PC-9 (cell line): ENCODE measurements at regions not wholly inside any gene's neighbourhood (a gene's known extent, or its start where the extent isn't known, plus 50 kb on each side); places are given as distances from the start of the nearest gene placed in this dataset.

Source experiments
- BruUV-seq: library from RNA; stranded (reverse); fragments of 400-500 nt; replicated peaks from 2 replicates; lab custom pipeline; 2021; lab: Mats Ljungman, UMichigan
- CTCF ChIA-PET: fragments of 300-600 bp; sonication (Branson Sonifier 250); formaldehyde crosslinking; loops from one replicate; lab custom pipeline; 2022; ENCODE audit warnings: antibody characterized with exemption; lab: Charles Lee
- POLR2A ChIA-PET: fragments of 300-600 bp; sonication (Branson Sonifier 250); formaldehyde crosslinking; loops from one replicate; lab custom pipeline; 2022; ENCODE audit warnings: antibody characterized with exemption; ENCODE audit not compliant: unreplicated experiment; lab: Charles Lee
- DNase-seq, 2 experiments: peaks; one replicate each; pipeline versions ENCODE4 v3.0.0 to v3.0.0-alpha.2; 2015 to 2022; ENCODE audit warnings: mixed read lengths in 1 of 2
- H2AFZ ChIP-seq: fragments of 200-600 bp; sonication (generic); 2 replicates; pipeline ENCODE4 v1.8.1; 2017; ENCODE audit warnings: antibody characterized with exemption
- H3F3A ChIP-seq: fragments of 200-600 bp; sonication (generic); 2 replicates; pipeline ENCODE4 v1.8.1; 2017; ENCODE audit warnings: antibody characterized with exemption, mild to moderate bottlenecking, low read depth; ENCODE audit not compliant: insufficient read depth
- H3K27ac ChIP-seq: fragments of 200-600 bp; sonication (generic); 2 replicates; pipeline ENCODE4 v1.6.1; 2016; ENCODE audit warnings: mixed run types
- H3K27me3 ChIP-seq: fragments of 200-600 bp; sonication (generic); 2 replicates; pipeline ENCODE4 v1.6.1; 2016; ENCODE audit warnings: low read depth, mixed run types; ENCODE audit not compliant: insufficient read depth
- H3K36me3 ChIP-seq: fragments of 200-600 bp; sonication (generic); 2 replicates; pipeline ENCODE4 v1.6.1; 2016; ENCODE audit warnings: low read depth, mixed run types
- H3K4me1 ChIP-seq: fragments of 200-600 bp; sonication (generic); replicated peaks from 2 replicates; pipeline ENCODE4 v1.6.1; 2016; ENCODE audit warnings: mixed run types; ENCODE audit not compliant: insufficient read depth
- H3K4me2 ChIP-seq: fragments of 200-600 bp; sonication (generic); 2 replicates; pipeline ENCODE4 v1.6.1; 2017; ENCODE audit warnings: mixed run types
- H3K4me3 ChIP-seq: fragments of 200-600 bp; sonication (generic); 2 replicates; pipeline ENCODE4 v1.6.1; 2016; ENCODE audit warnings: mixed run types
- H3K79me2 ChIP-seq: fragments of 200-600 bp; sonication (generic); 2 replicates; pipeline ENCODE4 v1.6.1; 2017; ENCODE audit warnings: low read depth, mixed run types
- H3K9me2 ChIP-seq: fragments of 200-600 bp; sonication (generic); 2 replicates; pipeline ENCODE4 v1.8.1; 2017; ENCODE audit warnings: mild to moderate bottlenecking; ENCODE audit not compliant: insufficient read depth
- H3K9me3 ChIP-seq: fragments of 200-600 bp; sonication (generic); 2 replicates; pipeline ENCODE4 v1.8.1; 2016; ENCODE audit warnings: low read depth; ENCODE audit not compliant: insufficient read depth
- H4K20me1 ChIP-seq: fragments of 200-600 bp; sonication (generic); 2 replicates; pipeline ENCODE4 v1.8.1; 2017; ENCODE audit not compliant: insufficient read depth
- CTCF ChIP-seq: fragments of 200-600 bp; sonication (generic); conservative IDR thresholded peaks from 2 replicates; pipeline ENCODE4 v1.6.1; 2017; ENCODE audit warnings: mixed run types, antibody characterized with exemption, mild to moderate bottlenecking, moderate library complexity
- EZH2 ChIP-seq: fragments of 200-600 bp; sonication (generic); IDR thresholded peaks from 2 replicates; pipeline ENCODE4 v1.8.0; 2017; ENCODE audit warnings: antibody characterized with exemption, low read depth
- intact Hi-C: fragments of 100-400 bp; cut with micrococcal nuclease; formaldehyde crosslinking; loops from one replicate; pipeline ENCODE4 v1.10.0; 2022; ENCODE audit not compliant: unreplicated experiment

- no TSS peak for BruUV-seq
- CTCF ChIA-PET = no interaction called here
- intact Hi-C loops = no loop called here
- no peaks in the 10 kb centered on the region for H3K9me2 ChIP-seq
- no peaks in the 10 kb centered on the region for H4K20me1 ChIP-seq
- TF ChIP-seq CTCF (no peak), EZH2 (no peak)
- H3K27me3 ChIP-seq = no peaks in the 10 kb centered on the region
- H3K4me2 ChIP-seq = no peak overlapping the region
- no peak overlapping the region for H3K4me3 ChIP-seq
- H3K9me3 ChIP-seq = no peaks in the 10 kb centered on the region
- POLR2A ChIA-PET = no interaction called here
- no peaks in the 10 kb centered on the region for H3K79me2 ChIP-seq
- no peaks in the 10 kb centered on the region for H3K36me3 ChIP-seq
- no peak overlapping the region for H2AFZ ChIP-seq
- peaks cover 14% of the 10 kb centered on the region; the same call in 1 of the 2 replicates for H3K4me1 ChIP-seq
- peaks cover 4% of the 10 kb centered on the region; the same call in 1 of the 2 replicates for H3F3A ChIP-seq
- H3K27ac ChIP-seq = no peak overlapping the region
- no peak for DNase-seq
These were observed 464.6 kb downstream of the FUT8 start for GRCh38 chr14:65877166-65877565.

GRCh38 chr14:65877624-65878023 lies 465.1 kb downstream of the FUT8 start:
- ChIA-PET POLR2A (no interaction called here), CTCF (no interaction called here)
- BruUV-seq = no TSS peak
- Histone ChIP-seq H3K9me2 (no peaks in the 10 kb centered on the region), H3K36me3 (no peaks in the 10 kb centered on the region), H3K4me1 (peaks cover 14% of the 10 kb centered on the region; the same call in 1 of the 2 replicates), H3K27me3 (no peaks in the 10 kb centered on the region), H2AFZ (no peak overlapping the region), H3K79me2 (no peaks in the 10 kb centered on the region), H3K4me3 (no peak overlapping the region), H3K9me3 (no peaks in the 10 kb centered on the region), H4K20me1 (no peaks in the 10 kb centered on the region), H3F3A (peaks cover 4% of the 10 kb centered on the region; the same call in 1 of the 2 replicates), H3K4me2 (no peak overlapping the region), H3K27ac (no peak overlapping the region)
- intact Hi-C loops = no loop called here
- TF ChIP-seq CTCF = no peak
- no peak for TF ChIP-seq EZH2
- no peak for DNase-seq

- no peaks in the 10 kb centered on the region for H3K9me3 ChIP-seq
- no peaks in the 10 kb centered on the region for H3K9me2 ChIP-seq
These were observed 466.1 kb downstream of the FUT8 start for GRCh38 chr14:65878586-65878985.

More at GRCh38 chr14:65878586-65878985, 466.1 kb downstream of the FUT8 start:
- no TSS peak for BruUV-seq
- H3K36me3 ChIP-seq = no peaks in the 10 kb centered on the region
- DNase-seq = no peak
- H4K20me1 ChIP-seq = no peaks in the 10 kb centered on the region
- no peaks in the 10 kb centered on the region for H3K27me3 ChIP-seq
- no peak overlapping the region for H3K27ac ChIP-seq
- peaks cover 4% of the 10 kb centered on the region; the same call in 1 of the 2 replicates for H3F3A ChIP-seq
- H3K4me3 ChIP-seq = no peak overlapping the region
- TF ChIP-seq CTCF = no peak
- no peak for TF ChIP-seq EZH2
- intact Hi-C loops = no loop called here
- no peaks in the 10 kb centered on the region for H3K79me2 ChIP-seq
- H3K4me1 ChIP-seq = peaks cover 14% of the 10 kb centered on the region; the same call in 1 of the 2 replicates
- no peak overlapping the region for H3K4me2 ChIP-seq
- ChIA-PET POLR2A (interaction anchor here (0.6 kb wide), 1 partner anchor 84 kb away, joined by 9 read pairs; no protein-coding TSS in a partner anchor), CTCF (no interaction called here)
- H2AFZ ChIP-seq = no peak overlapping the region
